22Rv1 (cell line): ENCODE measurements at regions not wholly inside any gene's neighbourhood (a gene's known extent, or its start where the extent isn't known, plus 50 kb on each side); places are given as distances from the start of the nearest gene placed in this dataset.

Source experiments
- CTCF ChIP-seq: fragments of 450-650 bp; IDR thresholded peaks from 2 replicates; pipeline ENCODE4 v1.5.1; 2017; ENCODE audit warnings: mild to moderate bottlenecking
- ZFX ChIP-seq: fragments of 450-650 bp; IDR thresholded peaks from 2 replicates; pipeline ENCODE4 v1.6.1; 2017; ENCODE audit warnings: antibody characterized with exemption, borderline replicate concordance

- no peak for TF ChIP-seq CTCF
- TF ChIP-seq ZFX = no peak
These were observed 151.4 kb downstream of the CD8B2 start for GRCh38 chr2:106638580-106638979.
